ENCODE measurements at regions not wholly inside any gene's neighbourhood (a gene's known extent, or its start where the extent isn't known, plus 50 kb on each side); places are given as distances from the start of the nearest gene placed in this dataset.

DNA sequence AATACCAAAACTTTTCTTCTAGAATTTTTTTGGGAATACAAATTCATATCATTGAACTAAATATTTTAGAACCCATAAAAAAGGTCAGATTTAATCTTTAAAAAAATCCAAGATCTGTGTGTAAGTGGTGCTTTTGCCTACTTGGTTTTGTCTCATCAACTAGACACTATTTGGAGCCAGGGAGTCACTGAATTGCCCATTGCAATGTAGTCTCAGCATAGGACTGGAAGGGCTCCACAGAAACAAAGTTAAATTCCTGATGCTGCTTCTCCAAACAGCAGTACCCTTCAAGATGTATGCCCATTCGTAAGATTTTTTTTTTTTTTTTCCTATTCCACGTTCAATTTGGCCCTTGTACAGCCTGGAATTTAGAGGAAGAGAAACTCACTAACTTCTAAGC lies 208.0 kb upstream of the MPDZ start:
- DNase-seq (ENCODE audit: low read depth), result no peak

DNA sequence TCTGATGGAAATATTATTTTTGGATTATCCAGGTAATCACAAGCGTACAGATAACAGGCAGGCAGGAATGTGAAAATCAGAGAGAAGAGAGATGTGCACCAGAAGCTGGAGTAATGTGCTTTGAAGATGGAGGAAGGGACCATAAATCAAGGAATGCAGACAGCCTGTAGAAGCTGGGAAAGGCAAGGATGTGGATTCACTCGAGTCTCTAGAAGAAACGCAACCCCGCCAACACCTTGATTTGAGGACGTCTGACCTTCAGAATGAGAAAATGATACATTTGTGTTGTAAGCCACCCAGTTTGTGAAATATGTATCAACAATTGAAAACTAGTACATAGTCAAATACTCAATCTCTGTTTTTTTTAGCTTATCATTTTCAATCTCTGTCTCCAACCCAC lies 207.6 kb upstream of the MPDZ start:
- no peak for DNase-seq (ENCODE audit: low read depth)

DNA sequence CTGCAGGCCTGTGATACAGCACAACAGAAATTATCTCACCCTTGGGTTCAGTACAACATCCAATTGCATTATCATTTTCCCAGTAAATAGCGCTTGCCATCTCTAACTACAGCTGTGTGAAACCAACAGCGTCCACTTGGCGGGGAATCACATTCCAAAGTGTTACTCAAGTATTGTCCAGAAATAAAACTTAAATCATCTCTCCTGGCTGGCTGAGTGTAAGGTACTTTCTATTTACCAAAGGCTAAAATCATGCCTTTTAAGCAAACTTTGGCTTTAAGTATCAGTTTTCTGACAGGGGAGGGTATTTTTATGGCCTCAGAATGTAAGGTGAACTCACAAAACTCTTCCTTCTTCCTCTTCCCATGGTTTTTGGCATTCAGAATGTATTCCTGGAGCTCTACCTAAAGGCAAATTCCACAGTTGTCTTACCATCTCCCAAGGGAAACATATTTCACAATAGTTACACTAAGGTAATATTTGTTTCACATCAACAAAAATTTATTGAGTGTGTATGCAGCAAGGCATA lies 205.6 kb upstream of the MPDZ start:
- DNase-seq (ENCODE audit: low read depth), result peak; percentile 72

DNA sequence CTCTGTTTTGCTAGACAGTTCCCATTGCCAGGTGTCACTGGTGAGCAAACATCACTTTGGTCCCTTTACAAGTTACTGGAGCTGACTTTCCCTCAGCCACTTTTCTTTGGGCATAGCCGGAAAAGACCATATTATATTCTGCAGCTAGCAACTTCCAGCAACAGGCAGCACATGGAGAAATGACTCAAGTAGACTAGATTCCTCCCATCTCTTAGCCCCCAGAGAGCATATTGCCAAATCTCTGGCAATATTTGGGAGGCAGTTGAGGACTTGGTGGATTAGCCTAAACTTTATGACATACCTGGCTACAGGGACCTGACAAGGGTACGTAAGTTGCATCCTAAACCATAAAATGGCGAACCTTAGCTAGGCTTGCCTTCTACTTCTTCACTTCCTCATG lies 204.7 kb upstream of the MPDZ start:
- DNase-seq (ENCODE audit: low read depth), result peak; percentile 11

DNA sequence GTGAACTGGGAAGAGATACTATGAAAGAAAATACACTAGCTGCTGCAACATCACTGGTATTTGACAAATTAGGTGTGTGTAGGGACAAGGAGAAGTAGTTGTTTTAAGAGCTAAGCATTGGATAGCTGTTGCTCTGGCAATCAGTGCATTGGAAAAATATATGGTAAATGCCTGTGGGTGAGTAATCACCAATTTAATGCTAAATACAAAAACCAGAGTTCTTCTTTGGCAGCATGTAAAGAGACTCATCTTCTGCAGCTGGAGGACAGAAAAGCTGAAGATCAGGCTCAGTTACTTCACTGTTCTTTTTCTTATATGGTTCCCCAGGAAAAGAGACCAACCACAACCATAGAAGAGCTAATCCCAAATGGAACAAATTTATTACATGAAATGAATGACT lies 201.8 kb upstream of the MPDZ start:
- DNase-seq (ENCODE audit: low read depth), result no peak

DNA sequence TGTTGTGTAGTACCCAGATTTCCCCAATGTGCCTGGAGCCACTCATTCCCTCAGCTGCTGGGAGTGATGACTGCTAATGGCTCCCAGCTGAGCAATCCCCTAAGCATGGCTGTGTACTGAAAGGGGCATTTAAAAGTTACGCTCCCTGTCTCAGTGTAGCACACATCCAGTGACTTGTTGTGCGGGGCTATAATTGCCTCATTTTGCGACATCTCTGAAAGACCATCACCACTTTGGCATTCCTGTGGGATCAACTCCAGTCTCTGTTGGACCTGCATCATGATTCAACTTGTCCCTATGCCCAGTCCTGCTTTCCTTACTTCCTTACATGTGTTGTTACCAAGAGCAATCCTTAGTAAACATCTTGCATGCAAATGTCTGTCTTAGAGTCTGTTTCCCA lies 201.2 kb upstream of the MPDZ start:
- no peak for DNase-seq (ENCODE audit: low read depth)

DNA sequence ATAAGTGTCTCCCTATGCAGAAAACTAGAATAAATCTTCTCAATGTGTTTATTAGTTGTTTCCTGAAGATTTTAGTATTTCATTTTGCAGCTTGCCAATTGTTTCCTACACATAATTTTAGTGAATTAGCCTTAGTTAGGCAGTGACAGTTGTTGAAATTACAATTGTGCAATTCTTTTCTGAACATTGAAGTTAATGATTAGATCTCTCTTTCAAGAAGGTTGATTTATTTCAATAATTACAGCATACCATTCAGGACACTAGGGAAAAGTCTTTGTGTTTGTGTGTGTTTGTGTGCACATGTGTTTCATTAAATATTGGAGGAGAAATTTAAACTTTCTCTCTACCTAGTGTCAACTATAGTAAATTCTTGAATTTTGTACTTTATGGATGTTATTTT lies 199.6 kb upstream of the MPDZ start:
- DNase-seq (ENCODE audit: low read depth), result no peak

DNA sequence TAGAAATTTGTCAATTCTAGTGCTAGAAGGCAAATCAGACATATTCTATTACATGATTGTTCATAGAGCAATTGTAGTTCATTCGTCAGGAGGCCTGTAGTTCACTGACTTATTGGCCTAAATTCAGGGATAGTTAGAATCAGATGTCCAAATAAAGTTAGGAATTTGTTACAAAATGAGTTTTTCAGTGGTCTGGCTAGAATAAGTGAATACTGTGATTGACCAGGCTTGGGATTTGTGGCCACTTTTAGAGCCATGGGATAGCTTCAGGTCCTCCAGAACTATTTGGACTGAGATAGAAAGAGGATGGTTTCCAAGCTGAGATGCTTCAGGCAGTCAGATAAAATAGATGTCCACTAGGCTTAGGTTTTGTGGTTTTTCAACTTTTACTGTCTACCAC lies 199.1 kb upstream of the MPDZ start:
- DNase-seq (ENCODE audit: low read depth), result peak; percentile 25

DNA sequence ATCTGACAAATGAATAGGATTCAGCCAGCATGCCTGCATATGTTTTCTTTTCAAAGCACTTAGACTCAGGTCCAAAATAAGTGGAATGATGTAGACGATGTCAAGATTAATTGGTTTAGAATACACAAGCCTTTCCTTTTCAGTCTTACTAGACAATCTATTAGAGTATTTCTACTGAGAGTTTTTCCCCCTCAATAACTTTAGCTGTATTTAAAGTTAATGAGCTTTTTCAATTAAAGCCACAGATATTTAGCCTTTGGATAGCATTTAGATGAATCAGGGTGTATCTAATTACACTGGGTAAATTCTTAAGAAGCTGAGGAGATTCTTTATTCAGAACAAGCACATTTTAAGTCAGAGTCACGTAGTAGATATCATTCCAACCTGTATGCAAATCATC lies 198.7 kb upstream of the MPDZ start:
- DNase-seq (ENCODE audit: low read depth), result no peak

DNA sequence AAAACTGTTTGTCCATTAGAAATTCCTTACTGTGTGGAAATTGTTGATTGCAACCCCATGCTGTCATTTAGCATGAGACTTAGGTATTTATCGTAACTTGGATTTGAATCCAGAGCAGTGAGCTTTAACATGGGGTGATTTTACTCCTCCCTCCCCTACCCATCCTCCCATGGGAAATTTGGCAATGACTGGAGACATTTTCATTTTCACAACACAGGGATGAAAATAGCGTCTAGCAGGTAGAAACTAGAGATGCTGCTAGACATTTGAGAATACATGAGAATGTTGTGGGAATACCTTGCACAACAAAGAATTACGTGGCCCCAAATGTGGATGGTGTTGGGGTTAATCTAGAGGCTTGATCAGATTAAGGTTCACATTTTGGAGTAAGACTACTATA lies 191.3 kb upstream of the MPDZ start:
- DNase-seq (ENCODE audit: low read depth), result no peak

DNA sequence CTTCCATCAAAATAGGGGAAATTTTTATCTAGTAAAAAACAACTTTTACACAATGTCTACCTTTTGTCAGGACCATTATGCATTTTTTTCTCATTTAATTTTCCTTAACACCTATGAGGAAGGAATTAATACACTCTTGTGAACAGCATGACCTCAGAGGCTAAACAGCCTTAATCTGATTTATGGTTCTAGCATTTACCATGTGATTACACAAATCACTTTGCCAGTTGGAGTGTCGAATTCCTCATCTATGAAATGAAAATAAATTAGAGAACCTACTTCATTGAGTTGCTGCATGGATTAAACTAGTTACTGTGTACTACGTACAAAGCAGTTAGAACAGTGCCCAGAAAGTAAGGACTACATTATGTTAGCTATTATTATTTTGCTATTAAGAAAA lies 187.7 kb upstream of the MPDZ start:
- DNase-seq (ENCODE audit: low read depth), result no peak

DNA sequence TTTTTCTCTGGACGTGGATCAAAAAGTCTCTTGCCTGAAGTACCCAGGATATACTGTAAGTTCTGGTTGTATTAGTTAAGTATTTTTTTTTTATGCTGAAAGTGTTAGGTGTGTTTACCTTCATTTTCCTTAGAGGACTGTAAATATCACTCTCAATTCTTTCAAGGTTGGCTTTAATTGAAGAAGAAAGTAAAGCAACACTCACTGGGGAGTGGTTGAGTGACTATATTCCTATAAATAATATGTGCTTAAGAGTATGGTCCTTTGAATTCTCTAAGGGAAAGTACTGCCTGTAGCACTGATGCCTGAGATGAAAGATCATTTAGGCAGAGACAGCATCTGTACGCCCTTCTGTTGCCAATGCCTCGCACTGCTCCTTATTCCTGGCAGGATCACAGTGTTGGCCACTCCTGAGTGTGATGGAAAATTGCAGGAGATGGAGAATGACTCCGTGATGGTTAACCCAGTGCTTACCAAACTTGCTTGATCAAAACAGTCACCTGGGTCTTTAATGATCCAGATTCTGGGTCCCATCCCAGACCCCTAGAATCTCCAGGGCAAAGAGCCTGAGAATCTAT lies 182.0 kb upstream of the MPDZ start:
- DNase-seq (ENCODE audit: low read depth), result no peak

DNA sequence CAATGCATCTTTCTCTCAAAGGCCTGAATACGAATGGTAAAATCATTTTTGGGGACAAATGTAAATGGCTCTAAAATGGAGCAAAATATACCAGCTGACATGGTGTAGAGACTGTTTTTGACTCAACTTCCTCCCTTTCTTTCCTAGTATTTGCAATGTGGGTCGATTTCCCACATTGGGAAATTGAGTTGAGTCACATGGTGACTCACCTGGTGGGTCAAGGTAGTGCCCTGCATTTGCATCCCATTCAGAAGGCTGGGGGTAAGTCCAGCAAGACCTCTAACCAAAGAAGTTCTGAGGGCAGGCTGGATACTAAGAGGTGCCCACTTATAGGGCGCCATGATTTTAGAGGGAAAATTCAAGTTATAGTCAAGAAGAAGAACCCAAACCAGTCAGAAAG lies 179.6 kb upstream of the MPDZ start:
- no peak for DNase-seq (ENCODE audit: low read depth)

DNA sequence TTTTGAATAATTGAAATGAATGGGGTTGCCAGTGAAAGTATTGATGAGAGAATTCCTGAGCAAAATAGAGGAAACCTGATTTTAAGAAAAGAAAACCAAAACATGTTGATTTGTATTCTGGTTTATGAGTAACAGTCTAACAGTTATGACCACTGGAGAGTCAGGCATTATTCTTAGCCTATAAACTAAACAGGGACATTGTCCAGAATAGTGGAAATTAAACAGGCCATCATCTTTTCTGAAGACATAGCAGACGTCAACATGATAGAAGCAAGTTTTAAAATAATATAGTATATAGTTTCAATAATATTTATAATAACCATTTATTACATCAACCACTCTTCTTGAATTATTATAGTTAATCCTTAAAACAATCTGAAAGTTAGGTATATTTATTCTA lies 178.3 kb upstream of the MPDZ start:
- no peak for DNase-seq (ENCODE audit: low read depth)

DNA sequence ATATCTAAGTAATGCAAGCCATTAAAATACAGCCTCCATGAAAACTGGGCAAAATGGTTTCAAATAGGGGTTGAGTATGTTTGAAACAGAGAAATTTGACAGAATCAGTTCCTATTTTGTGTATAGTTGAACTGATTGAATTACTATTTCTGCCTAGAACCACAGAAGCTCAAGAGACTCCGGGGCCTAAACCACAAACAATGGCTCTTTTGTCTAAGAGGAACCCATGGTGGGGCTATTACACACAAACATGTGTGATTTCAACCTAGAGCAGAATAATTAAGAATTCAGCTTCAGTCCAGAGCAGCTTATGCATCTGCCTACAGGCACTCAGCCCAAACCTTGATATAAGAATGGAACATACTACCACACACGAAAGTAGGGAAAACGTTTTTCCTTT lies 171.2 kb upstream of the MPDZ start:
- no peak for DNase-seq (ENCODE audit: low read depth)

DNA sequence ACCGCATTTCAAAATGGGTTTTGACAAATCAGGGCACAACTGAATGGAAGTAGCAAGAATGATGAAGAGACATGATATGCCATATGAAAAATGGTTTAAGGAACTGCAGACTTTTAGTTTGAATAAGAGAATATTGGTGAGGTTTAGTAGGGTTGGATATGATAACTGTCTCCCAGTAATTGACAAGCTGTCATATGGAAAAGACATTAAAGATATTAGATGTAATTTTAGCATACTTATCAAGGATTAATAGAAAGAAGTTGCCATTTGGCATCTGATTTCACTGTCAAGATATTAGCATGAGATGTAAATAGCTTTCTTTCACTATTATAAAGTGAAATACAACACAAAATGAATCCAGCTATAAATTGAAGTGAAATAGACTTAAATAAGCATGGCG lies 169.0 kb upstream of the MPDZ start:
- DNase-seq (ENCODE audit: low read depth), result no peak

DNA sequence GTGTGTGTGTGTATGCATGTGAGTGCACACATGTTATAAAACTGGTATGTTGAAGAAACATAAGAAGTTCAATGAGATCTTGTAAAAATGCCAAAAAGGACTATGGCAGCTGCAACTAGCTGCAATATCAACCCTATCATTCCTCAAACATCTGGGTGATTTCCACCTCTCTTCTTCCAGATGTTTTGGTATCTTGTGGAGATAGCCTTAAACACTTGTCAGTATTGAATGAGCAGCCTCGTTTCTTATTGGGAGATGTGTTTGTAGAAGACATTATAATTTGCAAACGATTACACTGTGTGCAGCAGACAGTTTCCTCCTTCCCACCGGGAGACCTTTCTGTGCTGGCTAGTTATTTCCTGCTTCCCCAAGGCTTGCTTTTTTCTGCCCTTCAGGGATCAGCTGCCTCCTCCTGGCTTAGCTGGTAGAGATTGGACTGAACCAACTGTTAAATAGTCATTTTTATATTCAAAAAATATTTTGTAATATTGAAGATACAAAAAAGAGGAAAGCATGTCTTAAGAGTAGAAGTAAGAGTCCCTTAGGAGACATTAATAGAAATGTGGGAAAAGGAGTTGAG lies 168.4 kb upstream of the MPDZ start:
- DNase-seq (ENCODE audit: low read depth), result no peak

DNA sequence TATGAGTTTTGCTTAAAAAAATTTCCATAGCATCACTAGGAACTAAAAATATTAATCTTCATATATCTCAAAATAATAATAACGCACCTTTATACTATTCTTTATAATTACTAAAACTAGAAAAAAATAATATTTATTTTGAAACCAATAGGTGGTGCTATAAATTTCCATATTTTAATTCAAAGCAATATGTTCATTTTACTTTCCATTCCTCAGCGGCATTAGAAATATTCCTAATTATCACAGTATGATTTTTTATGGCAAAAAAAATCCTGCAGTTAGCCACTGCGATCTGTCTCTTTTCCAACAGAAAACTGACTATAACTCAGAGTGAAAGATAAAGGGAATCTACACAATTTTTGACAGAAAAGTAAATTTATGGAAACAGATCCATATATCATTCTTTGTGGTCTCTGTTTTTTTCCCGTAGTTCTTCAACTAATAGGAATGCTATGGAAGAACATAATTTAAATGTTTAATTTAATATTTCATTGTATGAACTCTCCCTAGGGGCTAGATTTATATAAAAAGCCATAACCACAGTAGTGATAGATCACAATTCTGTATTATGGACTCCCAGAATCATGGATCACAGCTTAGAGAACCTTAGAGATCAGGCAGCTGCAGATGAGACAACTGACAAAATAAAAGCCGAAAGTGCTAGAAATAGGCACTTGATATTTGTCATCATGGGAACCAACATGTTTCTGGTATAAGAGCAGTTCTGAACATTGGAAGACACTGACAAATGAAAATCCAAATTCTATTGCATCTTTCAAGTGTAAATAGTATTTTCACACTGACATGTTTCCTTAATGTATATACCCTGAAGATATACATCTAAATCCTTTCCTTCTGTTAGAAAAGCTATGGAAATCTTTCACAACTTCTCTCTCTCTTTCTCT lies 167.7 kb upstream of the MPDZ start:
- no peak for DNase-seq (ENCODE audit: low read depth)

DNA sequence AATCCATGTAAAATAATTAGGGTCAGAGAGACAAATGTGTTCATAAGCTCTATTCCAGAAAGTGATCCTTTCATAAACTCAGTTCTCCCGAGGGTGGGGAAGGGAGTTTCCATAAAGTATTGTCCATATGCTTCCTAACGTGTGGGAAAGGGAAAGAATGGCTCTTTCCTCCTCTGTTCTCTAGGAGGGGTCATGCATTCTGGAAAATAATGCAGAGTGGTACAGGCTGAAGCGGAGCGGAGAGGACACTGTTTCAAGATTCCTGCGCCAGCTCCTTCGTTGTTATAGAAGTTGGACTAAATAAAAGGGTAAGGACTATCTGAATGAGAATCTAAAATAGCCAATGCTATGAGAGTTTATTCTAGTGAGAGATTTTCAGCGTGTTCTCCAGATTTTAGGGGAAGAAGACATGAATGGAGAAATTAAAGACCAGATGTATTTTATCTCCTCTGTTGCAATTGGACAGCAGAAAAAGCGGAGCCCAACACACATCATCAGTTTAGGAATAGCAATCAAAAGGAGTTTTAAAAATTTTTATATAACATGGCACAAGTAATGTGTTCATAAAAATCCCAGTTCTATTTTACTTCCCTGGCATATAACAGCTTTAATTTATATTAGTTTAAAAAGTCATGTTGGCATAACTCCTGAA lies 166.9 kb upstream of the MPDZ start:
- no peak for DNase-seq (ENCODE audit: low read depth)

DNA sequence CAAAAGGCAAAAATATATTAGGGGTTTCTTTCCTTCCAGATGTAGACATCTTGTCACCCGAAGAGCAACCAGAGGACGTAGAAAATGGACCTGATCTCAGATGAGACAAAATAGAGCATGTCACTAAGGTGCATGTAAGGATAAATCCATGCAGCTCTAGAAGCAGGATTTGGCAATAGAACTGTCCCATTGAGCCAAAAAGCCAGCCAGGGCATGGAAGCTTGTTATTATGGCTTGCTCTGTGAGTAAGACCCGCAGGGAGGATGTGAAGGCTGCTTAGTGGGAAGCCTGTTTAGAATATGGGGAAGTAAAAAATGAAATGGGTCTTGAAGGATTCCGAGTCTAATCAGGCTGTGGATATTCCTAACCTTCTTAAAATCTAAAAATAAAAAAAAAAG lies 165.6 kb upstream of the MPDZ start:
- DNase-seq (ENCODE audit: low read depth), result peak; percentile 11

DNA sequence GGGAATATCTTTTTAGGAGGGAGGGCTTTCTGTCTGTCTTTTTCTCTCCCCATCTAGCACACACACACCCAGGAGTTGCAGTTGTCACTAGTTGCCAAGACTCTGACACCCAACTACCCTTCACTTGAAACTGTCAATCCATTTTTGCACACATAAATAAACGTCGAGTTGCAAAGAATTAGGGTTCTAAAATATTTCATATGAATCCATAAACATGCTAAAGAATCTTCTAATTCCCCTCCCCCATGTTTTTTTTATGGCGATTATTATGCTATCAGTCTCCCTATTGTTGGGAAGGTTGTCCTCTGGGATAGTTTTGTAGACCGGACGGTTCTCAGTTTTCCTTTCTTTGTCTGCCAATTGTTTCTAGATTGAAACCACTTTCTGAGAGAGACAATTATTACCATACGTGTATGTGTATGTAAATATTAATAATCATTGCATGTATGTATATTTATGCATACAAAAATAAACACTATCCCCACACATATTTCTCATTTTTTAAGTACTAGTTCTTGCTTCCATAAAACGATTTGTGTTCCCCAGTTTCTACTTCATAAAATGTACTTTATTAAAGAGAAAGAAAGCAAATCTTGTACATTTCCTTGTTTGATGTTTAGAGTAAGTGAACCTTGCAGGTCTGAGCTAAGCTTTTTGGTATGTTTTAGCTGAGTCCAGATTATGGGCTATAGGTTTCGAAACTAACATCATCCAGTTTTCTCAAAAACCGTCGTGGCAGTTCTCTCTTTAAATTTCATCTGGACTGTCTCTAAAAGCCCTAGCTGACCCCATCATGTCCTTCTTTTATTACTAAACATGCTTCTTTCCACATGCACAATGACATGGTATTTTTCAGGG lies 165.0 kb upstream of the MPDZ start:
- DNase-seq (ENCODE audit: low read depth), result no peak

Data from stromal cell of bone marrow (primary cell).